ENCODE measurements at regions not wholly inside any gene's neighbourhood (a gene's known extent, or its start where the extent isn't known, plus 50 kb on each side); places are given as distances from the start of the nearest gene placed in this dataset.

- TF ChIP-seq POLR2A (IDR thresholded peaks at IDR 0.05; ENCODE audit: low read depth, low read length) (no peak), MEF2B (IDR thresholded peaks at IDR 0.05; ENCODE audit: partially characterized antibody, poor library complexity, severe bottlenecking) (no peak), ZNF207 (IDR thresholded peaks at IDR 0.05; ENCODE audit: borderline replicate concordance) (no peak), E2F4 (IDR thresholded peaks at IDR 0.05; ENCODE audit: low read depth, low read length) (no peak), KAT2A (conservative IDR thresholded peaks at IDR 0.05; ENCODE audit: control insufficient read depth, low read depth, low read length) (no peak), PAX8 (IDR thresholded peaks at IDR 0.05) (no peak), MXI1 (IDR thresholded peaks at IDR 0.05; ENCODE audit: low read depth, low read length) (no peak), TCF12 (IDR thresholded peaks at IDR 0.05; ENCODE audit: low read depth, low read length) (no peak), RCOR1 (conservative IDR thresholded peaks at IDR 0.05; ENCODE audit: low read depth, low read length) (no peak)
- TF ChIP-seq, protein P1, sequence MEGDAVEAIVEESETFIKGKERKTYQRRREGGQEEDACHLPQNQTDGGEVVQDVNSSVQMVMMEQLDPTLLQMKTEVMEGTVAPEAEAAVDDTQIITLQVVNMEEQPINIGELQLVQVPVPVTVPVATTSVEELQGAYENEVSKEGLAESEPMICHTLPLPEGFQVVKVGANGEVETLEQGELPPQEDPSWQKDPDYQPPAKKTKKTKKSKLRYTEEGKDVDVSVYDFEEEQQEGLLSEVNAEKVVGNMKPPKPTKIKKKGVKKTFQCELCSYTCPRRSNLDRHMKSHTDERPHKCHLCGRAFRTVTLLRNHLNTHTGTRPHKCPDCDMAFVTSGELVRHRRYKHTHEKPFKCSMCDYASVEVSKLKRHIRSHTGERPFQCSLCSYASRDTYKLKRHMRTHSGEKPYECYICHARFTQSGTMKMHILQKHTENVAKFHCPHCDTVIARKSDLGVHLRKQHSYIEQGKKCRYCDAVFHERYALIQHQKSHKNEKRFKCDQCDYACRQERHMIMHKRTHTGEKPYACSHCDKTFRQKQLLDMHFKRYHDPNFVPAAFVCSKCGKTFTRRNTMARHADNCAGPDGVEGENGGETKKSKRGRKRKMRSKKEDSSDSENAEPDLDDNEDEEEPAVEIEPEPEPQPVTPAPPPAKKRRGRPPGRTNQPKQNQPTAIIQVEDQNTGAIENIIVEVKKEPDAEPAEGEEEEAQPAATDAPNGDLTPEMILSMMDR (IDR thresholded peaks at IDR 0.05 in 2 of 3, conservative IDR thresholded peaks at IDR 0.05 in 1 of 3; ENCODE audit: control insufficient read depth in 2 of 3, extremely low read depth in 1 of 3, insufficient read depth in 1 of 3, low read depth in 3 of 3, low read length in 3 of 3), result no peak
These were observed 173.7 kb downstream of the AKR1D1 start for GRCh38 chr7:138249975-138250374.
